Stomach (tissue), 4 donors: ENCODE measurements at regions not wholly inside any gene's neighbourhood (a gene's known extent, or its start where the extent isn't known, plus 50 kb on each side); places are given as distances from the start of the nearest gene placed in this dataset.

ENCODE experiments used
- CTCF ChIP-seq, 7 experiments: fragments of 450-650 bp in 4 of 7; fragments of 200-600 bp in 3 of 7; sonication (generic) in 3 of 7; IDR thresholded peaks; one replicate each; pipeline ENCODE4 v1.5.1; 2016 to 2019; ENCODE audit warnings: antibody characterized with exemption in 7 of 7, control low read depth in 2 of 7, mild to moderate bottlenecking in 1 of 7
- POLR2A ChIP-seq, 4 donors: fragments of 450-650 bp; IDR thresholded peaks; one replicate each; pipeline ENCODE4 v1.6.1; 2016; ENCODE audit warnings: antibody characterized with exemption in 4 of 4, control low read depth in 2 of 4, mild to moderate bottlenecking in 1 of 4, moderate library complexity in 1 of 4

- no peak for TF ChIP-seq POLR2A (IDR thresholded peaks at IDR 0.05)
- TF ChIP-seq CTCF (IDR thresholded peaks at IDR 0.05) = no peak
Measured at GRCh38 chr4:159555873-159556272, 453.0 kb downstream of the RAPGEF2 start.
